ENCODE measurements at regions not wholly inside any gene's neighbourhood (a gene's known extent, or its start where the extent isn't known, plus 50 kb on each side); places are given as distances from the start of the nearest gene placed in this dataset.

DNA sequence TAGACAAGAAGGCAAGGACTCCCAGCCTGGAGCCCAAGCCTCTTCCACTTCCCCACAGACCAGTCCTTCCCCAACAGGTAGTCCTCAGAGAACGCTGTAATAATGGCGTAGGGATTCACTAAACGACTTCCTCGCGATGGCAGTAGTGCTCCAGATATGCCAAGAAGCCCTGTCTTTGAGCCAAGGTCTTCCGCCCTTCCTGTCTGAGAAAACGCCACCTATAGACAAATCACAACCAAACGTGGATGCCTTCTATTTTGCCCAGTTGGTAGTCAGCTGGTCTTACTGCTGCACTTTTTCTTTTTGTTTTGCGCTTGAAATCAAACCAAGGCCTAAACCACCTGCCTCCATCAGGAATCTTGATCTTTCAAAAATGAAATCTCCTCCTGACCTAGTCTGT lies 203.3 kb downstream of the OR13H1 start:
- DNase-seq (peak in 2 of 3 donors; percentile 83 to 91), ATAC-seq (ENCODE audit: low read depth in 2 of 2) (no peak)
- Histone ChIP-seq H3K4me3 (ENCODE audit: low read depth, low read length) (peak overlapping the region; percentile 37), H3K27ac (ENCODE audit: insufficient read depth, low read length, poor library complexity, severe bottlenecking) (peak overlapping the region; percentile 33), H3K27me3 (ENCODE audit: control insufficient read depth, insufficient read depth, low read length) (no peaks in the 10 kb centered on the region), H3K4me1 (ENCODE audit: control insufficient read depth, insufficient read depth, low read length, poor library complexity, severe bottlenecking) (no peaks in the 10 kb centered on the region), H3K36me3 (ENCODE audit: control insufficient read depth, insufficient read depth, low read length) (no peaks in the 10 kb centered on the region), H3K9me3 (ENCODE audit: control insufficient read depth in 2 of 2, low read length in 2 of 2) (no peaks in the 10 kb centered on the region)
- peak overlapping the region in 3 of 4 donors; percentile 87 to 95 (median 89) for H3K4me3 Mint-ChIP-seq
- H3K9me3 Mint-ChIP-seq = peaks cover 0 to 8% (median 0%) of the 10 kb centered on the region in 7 donors
- no peaks in the 10 kb centered on the region for H3K27me3 Mint-ChIP-seq
- peaks cover 0 to 10% (median 0%) of the 10 kb centered on the region in 4 donors for H3K4me1 Mint-ChIP-seq
- H3K27ac Mint-ChIP-seq = peak overlapping the region in 2 of 3 donors; percentile 87 to 96
- H3K36me3 Mint-ChIP-seq = no peaks in the 10 kb centered on the region

DNA sequence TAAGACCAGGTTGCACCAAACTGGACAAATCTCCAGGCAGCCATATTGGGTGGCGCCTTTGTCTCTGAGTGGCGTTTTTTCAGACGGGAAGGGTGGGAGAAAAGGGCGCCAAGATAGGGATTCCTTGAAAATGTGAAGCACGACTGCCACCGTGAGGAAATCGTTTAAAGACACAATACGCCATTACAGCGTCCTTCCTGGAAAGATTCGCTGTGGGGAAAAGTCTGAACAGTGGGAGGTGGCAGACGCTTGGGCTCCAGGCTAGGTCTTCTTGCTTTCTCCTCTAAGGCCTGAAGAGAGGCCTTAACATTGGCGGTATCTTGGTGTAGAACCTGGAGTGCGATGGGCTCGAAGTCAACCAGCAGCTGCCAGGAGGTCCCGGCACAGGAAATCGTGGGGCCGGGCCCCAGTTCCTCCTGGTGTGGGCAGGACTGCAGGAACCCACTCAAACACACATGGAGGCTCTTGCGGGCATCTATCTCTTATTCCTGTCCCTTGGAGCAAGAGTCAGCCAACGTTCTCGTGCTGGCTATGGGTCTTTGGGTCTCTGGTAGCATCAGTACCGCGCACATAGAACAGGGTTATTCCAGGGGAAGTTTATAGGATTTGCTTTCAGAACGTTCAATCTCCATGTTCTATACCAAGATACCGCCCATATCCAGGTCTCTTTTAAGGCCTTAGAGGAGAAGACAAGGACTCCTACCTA lies 208.8 kb downstream of the OR13H1 start:
- no peaks in the 10 kb centered on the region for H3K9me3 Mint-ChIP-seq
- H3K4me3 Mint-ChIP-seq = peak overlapping the region in 3 of 4 donors; percentile 90 to 98 (median 93)
- H3K27ac ChIP-seq (ENCODE audit: insufficient read depth, low read length, poor library complexity, severe bottlenecking) = peak overlapping the region; percentile 41
- peak overlapping the region in 2 of 3 donors; percentile 85 to 89 for H3K27ac Mint-ChIP-seq
- H3K9me3 ChIP-seq (ENCODE audit: control insufficient read depth in 2 of 2, low read length in 2 of 2) = no peaks in the 10 kb centered on the region
- DNase-seq (peak in 2 of 3 donors; percentile 80 to 87), ATAC-seq (ENCODE audit: low read depth in 2 of 2) (no peak)
- no peaks in the 10 kb centered on the region for H3K36me3 ChIP-seq (ENCODE audit: control insufficient read depth, insufficient read depth, low read length)
- H3K36me3 Mint-ChIP-seq = no peaks in the 10 kb centered on the region
- H3K27me3 Mint-ChIP-seq = no peaks in the 10 kb centered on the region
- peaks cover 0 to 3% (median 0%) of the 10 kb centered on the region in 4 donors for H3K4me1 Mint-ChIP-seq
- H3K4me1 ChIP-seq (ENCODE audit: control insufficient read depth, insufficient read depth, low read length, poor library complexity, severe bottlenecking) = no peaks in the 10 kb centered on the region
- peak overlapping the region; percentile 41 for H3K4me3 ChIP-seq (ENCODE audit: low read depth, low read length)
- H3K27me3 ChIP-seq (ENCODE audit: control insufficient read depth, insufficient read depth, low read length) = no peaks in the 10 kb centered on the region

DNA sequence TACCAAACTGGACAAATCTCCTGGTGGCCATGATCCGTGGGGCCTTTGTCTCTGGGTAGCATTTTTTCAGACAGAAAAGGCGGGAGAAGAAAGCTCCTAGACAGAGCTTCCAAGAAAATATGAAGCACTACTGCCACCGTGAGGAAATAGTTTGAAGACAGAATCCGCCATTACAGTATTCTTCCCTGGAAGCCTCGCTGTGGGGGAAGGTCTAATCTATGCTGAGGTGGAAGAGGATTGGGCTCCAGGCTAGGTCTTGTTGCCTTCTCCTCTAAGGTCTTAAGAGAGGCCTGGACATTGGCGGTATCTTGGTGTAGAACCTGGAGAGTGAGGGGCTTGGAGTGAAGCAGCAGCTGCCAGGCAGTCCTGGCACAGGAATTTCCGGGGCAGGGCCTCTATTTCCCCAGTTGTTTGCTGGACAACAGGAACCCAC lies 218.9 kb downstream of the OR13H1 start:
- no peaks in the 10 kb centered on the region for H3K27me3 Mint-ChIP-seq
- no peaks in the 10 kb centered on the region for H3K9me3 Mint-ChIP-seq
- DNase-seq (peak in 2 of 3 donors; percentile 75 to 78), ATAC-seq (ENCODE audit: low read depth in 2 of 2) (no peak)
- Histone ChIP-seq H3K36me3 (ENCODE audit: control insufficient read depth, insufficient read depth, low read length) (no peaks in the 10 kb centered on the region), H3K9me3 (ENCODE audit: control insufficient read depth in 2 of 2, low read length in 2 of 2) (no peaks in the 10 kb centered on the region), H3K4me3 (ENCODE audit: low read depth, low read length) (peak overlapping the region; percentile 41), H3K27me3 (ENCODE audit: control insufficient read depth, insufficient read depth, low read length) (no peaks in the 10 kb centered on the region), H3K27ac (ENCODE audit: insufficient read depth, low read length, poor library complexity, severe bottlenecking) (no peak overlapping the region), H3K4me1 (ENCODE audit: control insufficient read depth, insufficient read depth, low read length, poor library complexity, severe bottlenecking) (no peaks in the 10 kb centered on the region)
- H3K4me3 Mint-ChIP-seq = peak overlapping the region in 3 of 4 donors; percentile 84 to 93 (median 91)
- peak overlapping the region in 1 of 3 donors; percentile 83 for H3K27ac Mint-ChIP-seq
- H3K4me1 Mint-ChIP-seq = peaks cover 0 to 16% (median 2%) of the 10 kb centered on the region in 4 donors
- H3K36me3 Mint-ChIP-seq = no peaks in the 10 kb centered on the region

DNA sequence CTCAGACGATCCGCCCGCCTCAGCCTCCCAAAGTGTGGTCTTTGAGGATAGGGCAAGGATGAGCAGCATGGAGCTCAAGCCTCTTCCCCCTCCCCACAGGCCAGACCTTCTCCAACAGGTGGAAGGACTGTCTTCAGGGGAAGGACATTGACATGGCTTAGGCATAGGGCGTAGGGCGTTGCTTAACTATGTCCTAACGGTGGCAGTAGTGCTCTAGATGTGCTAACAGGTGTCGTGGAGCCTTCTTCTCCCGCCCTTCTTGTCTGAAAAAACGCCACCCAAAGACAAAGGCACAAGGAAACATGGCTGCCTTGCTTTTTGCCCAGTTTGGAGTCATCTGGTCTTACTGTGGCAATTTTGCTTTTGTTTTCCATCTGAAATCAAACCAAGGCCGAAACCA lies 219.8 kb downstream of the OR13H1 start:
- Mint-ChIP-seq H3K36me3 (no peaks in the 10 kb centered on the region), H3K27ac (peak overlapping the region in 2 of 3 donors; percentile 83 to 87), H3K27me3 (no peaks in the 10 kb centered on the region), H3K4me1 (peaks cover 0 to 25% (median 2%) of the 10 kb centered on the region in 4 donors), H3K9me3 (no peaks in the 10 kb centered on the region), H3K4me3 (peak overlapping the region in 3 of 4 donors; percentile 84 to 93 (median 91))
- no peak for ATAC-seq (ENCODE audit: low read depth in 2 of 2)
- H3K4me3 ChIP-seq (ENCODE audit: low read depth, low read length) = peak overlapping the region; percentile 59
- H3K27me3 ChIP-seq (ENCODE audit: control insufficient read depth, insufficient read depth, low read length) = no peaks in the 10 kb centered on the region
- H3K27ac ChIP-seq (ENCODE audit: insufficient read depth, low read length, poor library complexity, severe bottlenecking) = no peak overlapping the region
- peak in 2 of 3 donors; percentile 88 to 93 for DNase-seq
- H3K4me1 ChIP-seq (ENCODE audit: control insufficient read depth, insufficient read depth, low read length, poor library complexity, severe bottlenecking) = no peaks in the 10 kb centered on the region
- no peaks in the 10 kb centered on the region for H3K9me3 ChIP-seq (ENCODE audit: control insufficient read depth in 2 of 2, low read length in 2 of 2)
- no peaks in the 10 kb centered on the region for H3K36me3 ChIP-seq (ENCODE audit: control insufficient read depth, insufficient read depth, low read length)

DNA sequence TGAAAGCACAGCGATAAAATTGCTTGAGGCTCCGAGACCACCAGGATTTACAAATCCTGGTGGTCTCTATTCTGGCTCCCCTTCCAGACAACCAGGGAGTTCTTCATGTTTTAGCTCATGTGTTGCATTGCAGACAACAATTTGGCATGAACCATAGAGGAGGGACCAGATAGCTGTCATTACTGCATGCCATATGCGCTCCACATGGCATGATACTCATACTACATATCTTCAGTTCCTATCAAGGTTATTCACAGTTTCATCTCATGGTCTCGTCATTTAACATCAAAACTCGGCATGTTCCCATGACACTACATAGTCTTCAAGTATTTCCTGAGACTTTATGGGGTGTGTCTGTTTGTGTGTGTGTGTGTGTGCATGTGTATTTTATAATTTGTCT lies 220.3 kb downstream of the OR13H1 start:
- Mint-ChIP-seq H3K36me3 (no peaks in the 10 kb centered on the region), H3K4me3 (peak overlapping the region in 3 of 4 donors; percentile 84 to 93 (median 91)), H3K4me1 (peaks cover 0 to 27% (median 2%) of the 10 kb centered on the region in 4 donors), H3K9me3 (no peaks in the 10 kb centered on the region), H3K27ac (peak overlapping the region in 2 of 3 donors; percentile 16 to 83), H3K27me3 (no peaks in the 10 kb centered on the region)
- ATAC-seq (ENCODE audit: low read depth in 2 of 2) (no peak), DNase-seq (peak in 1 of 3 donors; percentile 31)
- no peak overlapping the region for H3K27ac ChIP-seq (ENCODE audit: insufficient read depth, low read length, poor library complexity, severe bottlenecking)
- H3K9me3 ChIP-seq (ENCODE audit: control insufficient read depth in 2 of 2, low read length in 2 of 2) = no peaks in the 10 kb centered on the region
- H3K4me3 ChIP-seq (ENCODE audit: low read depth, low read length) = peak overlapping the region; percentile 59
- no peaks in the 10 kb centered on the region for H3K36me3 ChIP-seq (ENCODE audit: control insufficient read depth, insufficient read depth, low read length)
- no peaks in the 10 kb centered on the region for H3K27me3 ChIP-seq (ENCODE audit: control insufficient read depth, insufficient read depth, low read length)
- no peaks in the 10 kb centered on the region for H3K4me1 ChIP-seq (ENCODE audit: control insufficient read depth, insufficient read depth, low read length, poor library complexity, severe bottlenecking)

DNA sequence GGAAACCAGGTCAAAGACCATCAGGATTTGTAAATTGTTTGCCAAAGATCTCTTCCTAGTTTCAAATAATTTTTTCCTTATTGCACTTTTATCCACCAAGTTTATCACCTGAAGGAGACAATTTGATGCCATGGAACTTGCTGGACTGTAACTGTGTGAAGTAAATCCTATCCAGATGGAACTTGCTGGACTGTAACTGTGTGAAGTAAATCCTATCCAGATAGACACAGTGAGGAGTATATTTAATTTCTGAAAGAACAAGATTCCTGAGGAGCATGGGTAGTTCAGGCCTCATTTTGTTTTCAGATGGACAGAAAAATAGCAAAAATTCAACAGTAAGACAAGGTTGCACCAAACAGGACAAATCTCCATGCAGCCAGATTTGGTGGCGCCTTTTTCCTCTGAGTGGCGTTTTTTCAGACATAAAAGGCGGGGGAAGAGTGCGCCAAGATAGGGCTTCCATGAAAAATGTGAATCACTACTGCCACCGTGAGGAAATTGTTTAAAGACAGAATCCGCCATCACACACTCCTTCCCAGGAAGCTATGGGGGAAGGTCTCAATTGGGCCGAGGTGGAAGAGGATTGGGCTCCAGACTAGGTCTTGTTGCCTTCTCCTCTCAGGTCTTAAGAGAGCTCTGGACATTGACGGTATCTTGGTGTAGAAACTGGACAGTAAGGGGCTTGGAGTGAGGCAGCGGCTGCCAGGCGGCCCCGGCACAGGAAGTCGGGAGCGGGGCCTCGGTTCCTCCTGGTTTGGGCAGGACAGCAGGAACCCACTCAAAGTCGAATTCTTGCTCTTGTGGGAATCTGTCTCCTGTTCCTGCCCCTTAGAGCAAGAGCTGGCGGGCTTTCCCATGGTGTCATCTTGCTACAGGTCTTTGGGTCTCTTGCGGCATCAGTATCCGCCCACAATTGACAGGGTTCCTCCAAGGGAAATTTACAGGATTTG lies 234.7 kb downstream of the OR13H1 start:
- Mint-ChIP-seq H3K4me1 (peaks cover 0 to 18% (median 0%) of the 10 kb centered on the region in 4 donors), H3K4me3 (peak overlapping the region in 3 of 4 donors; percentile 87 to 95 (median 91)), H3K27ac (peak overlapping the region in 2 of 3 donors; percentile 76 to 89), H3K27me3 (no peaks in the 10 kb centered on the region), H3K9me3 (no peaks in the 10 kb centered on the region), H3K36me3 (no peaks in the 10 kb centered on the region)
- no peaks in the 10 kb centered on the region for H3K9me3 ChIP-seq (ENCODE audit: control insufficient read depth in 2 of 2, low read length in 2 of 2)
- peak overlapping the region; percentile 48 for H3K4me3 ChIP-seq (ENCODE audit: low read depth, low read length)
- H3K36me3 ChIP-seq (ENCODE audit: control insufficient read depth, insufficient read depth, low read length) = no peaks in the 10 kb centered on the region
- H3K27ac ChIP-seq (ENCODE audit: insufficient read depth, low read length, poor library complexity, severe bottlenecking) = no peak overlapping the region
- no peak for ATAC-seq (ENCODE audit: low read depth in 2 of 2)
- DNase-seq = peak in 2 of 3 donors; percentile 83 to 87
- H3K27me3 ChIP-seq (ENCODE audit: control insufficient read depth, insufficient read depth, low read length) = no peaks in the 10 kb centered on the region
- peaks cover 3% of the 10 kb centered on the region for H3K4me1 ChIP-seq (ENCODE audit: control insufficient read depth, insufficient read depth, low read length, poor library complexity, severe bottlenecking)

DNA sequence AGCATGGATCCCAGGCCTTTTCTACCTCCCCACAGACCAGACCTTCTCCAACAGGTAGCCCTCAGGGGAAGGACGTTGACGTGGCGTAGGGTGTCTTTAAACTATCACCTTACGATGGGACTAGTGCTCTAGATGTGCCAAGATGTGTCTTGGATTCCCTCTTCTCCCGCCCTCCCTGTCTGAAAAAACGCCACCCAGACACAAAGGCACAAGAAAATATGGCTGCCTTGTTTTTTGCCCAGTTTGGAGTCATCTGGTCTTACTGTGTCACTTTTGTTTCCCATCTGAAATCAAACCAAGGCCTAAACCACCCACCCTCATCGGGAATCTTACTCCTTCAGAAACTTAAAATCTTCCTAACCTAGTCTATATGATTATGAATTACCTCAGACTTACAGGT lies 235.4 kb downstream of the OR13H1 start:
- H3K4me1 ChIP-seq (ENCODE audit: control insufficient read depth, insufficient read depth, low read length, poor library complexity, severe bottlenecking) = peaks cover 3% of the 10 kb centered on the region
- peaks cover 0 to 22% (median 0%) of the 10 kb centered on the region in 4 donors for H3K4me1 Mint-ChIP-seq
- H3K9me3 ChIP-seq (ENCODE audit: control insufficient read depth in 2 of 2, low read length in 2 of 2) = no peaks in the 10 kb centered on the region
- H3K27me3 Mint-ChIP-seq = no peaks in the 10 kb centered on the region
- DNase-seq (no peak), ATAC-seq (ENCODE audit: low read depth in 2 of 2) (no peak)
- H3K27ac Mint-ChIP-seq = peak overlapping the region in 2 of 3 donors; percentile 76 to 89
- no peaks in the 10 kb centered on the region for H3K36me3 ChIP-seq (ENCODE audit: control insufficient read depth, insufficient read depth, low read length)
- peak overlapping the region in 3 of 4 donors; percentile 84 to 95 (median 91) for H3K4me3 Mint-ChIP-seq
- no peak overlapping the region for H3K4me3 ChIP-seq (ENCODE audit: low read depth, low read length)
- H3K27me3 ChIP-seq (ENCODE audit: control insufficient read depth, insufficient read depth, low read length) = no peaks in the 10 kb centered on the region
- no peak overlapping the region for H3K27ac ChIP-seq (ENCODE audit: insufficient read depth, low read length, poor library complexity, severe bottlenecking)
- no peaks in the 10 kb centered on the region for H3K36me3 Mint-ChIP-seq
- no peaks in the 10 kb centered on the region for H3K9me3 Mint-ChIP-seq

Measured in CD4-positive, CD25-positive, alpha-beta regulatory T cell (primary cell).